Fibroblast of lung (primary cell): ENCODE measurements at regions not wholly inside any gene's neighbourhood (a gene's known extent, or its start where the extent isn't known, plus 50 kb on each side); places are given as distances from the start of the nearest gene placed in this dataset.
"Not testable (repeated sequence)": the region's sequence is repeated elsewhere in the genome, so short reads cannot be mapped to it uniquely, and the experiment has no call there.

ENCODE experiments used
- DNase-seq, 2 donors: peaks; one replicate each; pipeline versions ENCODE4 v3.0.0 to v3.0.0-alpha.2; 2010; ENCODE audit warnings: low read depth in 2 of 2
- H2AFZ ChIP-seq: 2 replicates; pipeline ENCODE4 v1.5.1; 2012; ENCODE audit warnings: low read length, control low read depth, inconsistent platforms
- H3K27ac ChIP-seq: 2 replicates; pipeline ENCODE4 v1.5.1; 2011; ENCODE audit warnings: low read length, control low read depth; ENCODE audit not compliant: insufficient read depth
- H3K27me3 ChIP-seq: 2 replicates; pipeline ENCODE4 v1.5.1; 2011; ENCODE audit warnings: mild to moderate bottlenecking, low read length; ENCODE audit not compliant: control insufficient read depth, insufficient read depth
- H3K36me3 ChIP-seq: 2 replicates; pipeline ENCODE4 v1.5.1; 2011; ENCODE audit warnings: low read length; ENCODE audit not compliant: control insufficient read depth, insufficient read depth
- H3K4me1 ChIP-seq: 2 replicates; pipeline ENCODE4 v1.5.1; 2011; ENCODE audit warnings: low read length; ENCODE audit not compliant: control insufficient read depth, insufficient read depth; ENCODE audit errors: extremely low read depth
- H3K4me2 ChIP-seq: 2 replicates; pipeline ENCODE4 v1.5.1; 2011; ENCODE audit warnings: low read length, control low read depth; ENCODE audit not compliant: insufficient read depth; ENCODE audit errors: extremely low read depth
- H3K4me3 ChIP-seq, 4 experiments: fragments of 200-600 bp in 1 of 4; sonication (generic) in 1 of 4; replicated peaks in 1 of 4; 2 replicates each; pipeline ENCODE4 v1.5.1; 2011 to 2016; ENCODE audit warnings: low read length in 4 of 4, low read depth in 3 of 4, mild to moderate bottlenecking in 3 of 4, control low read depth in 2 of 4, inconsistent platforms in 1 of 4, mixed read lengths in 1 of 4; ENCODE audit not compliant: insufficient read depth in 1 of 4; ENCODE audit errors: control extremely low read depth in 1 of 4
- H3K79me2 ChIP-seq: 2 replicates; pipeline ENCODE4 v1.5.1; 2012; ENCODE audit warnings: mild to moderate bottlenecking, low read length, inconsistent platforms; ENCODE audit not compliant: control insufficient read depth, insufficient read depth
- H3K9ac ChIP-seq: 2 replicates; pipeline ENCODE4 v1.5.1; 2011; ENCODE audit warnings: mild to moderate bottlenecking, low read length, control low read depth; ENCODE audit not compliant: insufficient read depth
- H3K9me3 ChIP-seq: 2 replicates; pipeline ENCODE4 v1.5.1; 2012; ENCODE audit warnings: low read depth, low read length; ENCODE audit not compliant: control insufficient read depth, insufficient read depth
- H4K20me1 ChIP-seq: 2 replicates; pipeline ENCODE4 v1.5.1; 2011; ENCODE audit warnings: low read length; ENCODE audit not compliant: control insufficient read depth, insufficient read depth; ENCODE audit errors: extremely low read depth
- EZH2 ChIP-seq: IDR thresholded peaks from 2 replicates; pipeline ENCODE4 v1.5.1; 2012; ENCODE audit warnings: low read length, control low read depth, mild to moderate bottlenecking; ENCODE audit errors: missing control alignments
- TF ChIP-seq, protein P1 (sequence below), 2 donors: IDR thresholded peaks in 1 of 2; conservative IDR thresholded peaks in 1 of 2; 1 replicate in 1 of 2; 2 replicates in 1 of 2; pipeline ENCODE4 v1.5.1; 2011 to 2012; ENCODE audit warnings: low read length in 2 of 2, control low read depth in 1 of 2, inconsistent platforms in 1 of 2, low read depth in 1 of 2, mild to moderate bottlenecking in 1 of 2

DNA sequence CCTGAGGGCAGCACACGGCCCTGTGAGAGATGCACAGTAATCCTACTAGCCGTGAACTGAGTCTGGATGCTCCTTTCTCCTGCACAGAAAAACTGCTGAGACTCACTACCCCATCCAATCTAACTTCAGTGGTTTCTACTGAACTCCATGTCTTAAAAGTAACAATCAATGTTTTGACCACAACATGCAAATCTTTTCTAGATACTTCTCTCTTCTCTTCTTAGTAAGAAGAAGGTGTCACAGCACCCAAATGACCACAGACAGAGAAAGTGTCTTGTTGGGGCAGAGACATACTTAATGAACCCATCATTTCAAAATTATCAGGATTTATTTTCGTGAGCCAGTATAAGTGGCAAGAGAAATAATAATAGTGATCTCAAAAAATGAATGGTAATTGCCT lies 285.8 kb upstream of the MEF2C start:
- no peak overlapping the region for H3K27ac ChIP-seq
- no peak overlapping the region for H3K9ac ChIP-seq
- H3K4me1 ChIP-seq: no peaks in the 10 kb centered on the region
- TF ChIP-seq, protein P1, sequence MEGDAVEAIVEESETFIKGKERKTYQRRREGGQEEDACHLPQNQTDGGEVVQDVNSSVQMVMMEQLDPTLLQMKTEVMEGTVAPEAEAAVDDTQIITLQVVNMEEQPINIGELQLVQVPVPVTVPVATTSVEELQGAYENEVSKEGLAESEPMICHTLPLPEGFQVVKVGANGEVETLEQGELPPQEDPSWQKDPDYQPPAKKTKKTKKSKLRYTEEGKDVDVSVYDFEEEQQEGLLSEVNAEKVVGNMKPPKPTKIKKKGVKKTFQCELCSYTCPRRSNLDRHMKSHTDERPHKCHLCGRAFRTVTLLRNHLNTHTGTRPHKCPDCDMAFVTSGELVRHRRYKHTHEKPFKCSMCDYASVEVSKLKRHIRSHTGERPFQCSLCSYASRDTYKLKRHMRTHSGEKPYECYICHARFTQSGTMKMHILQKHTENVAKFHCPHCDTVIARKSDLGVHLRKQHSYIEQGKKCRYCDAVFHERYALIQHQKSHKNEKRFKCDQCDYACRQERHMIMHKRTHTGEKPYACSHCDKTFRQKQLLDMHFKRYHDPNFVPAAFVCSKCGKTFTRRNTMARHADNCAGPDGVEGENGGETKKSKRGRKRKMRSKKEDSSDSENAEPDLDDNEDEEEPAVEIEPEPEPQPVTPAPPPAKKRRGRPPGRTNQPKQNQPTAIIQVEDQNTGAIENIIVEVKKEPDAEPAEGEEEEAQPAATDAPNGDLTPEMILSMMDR (conservative IDR thresholded peaks at IDR 0.05 in 1 of 2, IDR thresholded peaks at IDR 0.05 in 1 of 2; ENCODE audit: low read depth in 1 of 2, low read length in 2 of 2): no peak
- no peak for TF ChIP-seq EZH2
- no peak overlapping the region for H2AFZ ChIP-seq
- no peak for DNase-seq
- no peak overlapping the region for H3K4me3 ChIP-seq
- H3K36me3 ChIP-seq: no peaks in the 10 kb centered on the region
- no peak overlapping the region for H3K4me2 ChIP-seq
- no peaks in the 10 kb centered on the region for H3K9me3 ChIP-seq
- H4K20me1 ChIP-seq: no peaks in the 10 kb centered on the region
- H3K27me3 ChIP-seq: no peaks in the 10 kb centered on the region
- no peaks in the 10 kb centered on the region for H3K79me2 ChIP-seq

DNA sequence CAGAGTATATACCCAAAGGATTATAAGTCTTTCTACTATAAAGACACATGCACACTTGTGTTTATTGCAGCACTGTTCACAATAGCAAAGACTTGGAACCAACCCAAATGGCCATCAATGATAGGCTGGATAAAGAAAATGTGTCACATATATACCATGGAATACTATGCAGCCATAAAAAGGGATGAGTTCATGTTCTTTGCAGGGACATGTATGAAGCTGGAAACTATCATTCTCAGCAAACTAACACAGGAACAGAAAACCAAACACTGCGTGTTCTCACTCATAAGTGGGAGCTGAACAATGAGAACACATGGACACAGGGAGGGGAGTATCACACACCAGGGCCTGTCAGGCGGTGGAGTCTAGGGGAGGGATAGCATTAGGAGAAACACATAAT lies 281.7 kb upstream of the MEF2C start:
- H3K27ac ChIP-seq, H3K9ac ChIP-seq, H3K4me1 ChIP-seq, H4K20me1 ChIP-seq, H3K4me3 ChIP-seq, H3K36me3 ChIP-seq, H2AFZ ChIP-seq, H3K79me2 ChIP-seq, H3K27me3 ChIP-seq, DNase-seq, H3K9me3 ChIP-seq, H3K4me2 ChIP-seq: not testable (repeated sequence)

DNA sequence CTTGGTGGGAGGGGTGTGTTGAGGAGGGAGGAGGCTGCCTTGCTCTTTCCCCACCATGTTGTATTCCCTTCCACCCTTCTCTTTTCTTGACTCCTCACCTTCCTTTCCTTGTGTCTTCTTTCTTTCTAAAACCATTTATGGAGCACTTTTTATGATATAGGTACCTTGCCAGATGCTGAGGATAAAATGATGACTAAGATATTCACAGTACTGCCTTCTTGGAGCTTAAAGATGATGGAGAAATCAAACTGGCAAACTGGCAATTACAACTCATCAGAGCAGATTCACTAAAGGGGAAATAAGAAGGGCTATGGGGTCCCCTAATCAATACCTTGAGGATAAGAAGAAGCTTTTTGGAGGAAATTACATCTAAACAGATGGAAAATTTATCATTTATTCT lies 273.2 kb upstream of the MEF2C start:
- no peak for DNase-seq
- no peak overlapping the region for H3K27ac ChIP-seq
- no peak for TF ChIP-seq EZH2
- TF ChIP-seq, protein P1 (conservative IDR thresholded peaks at IDR 0.05 in 1 of 2, IDR thresholded peaks at IDR 0.05 in 1 of 2; ENCODE audit: low read depth in 1 of 2, low read length in 2 of 2): no peak
- H3K4me2 ChIP-seq: no peak overlapping the region
- no peaks in the 10 kb centered on the region for H4K20me1 ChIP-seq
- no peaks in the 10 kb centered on the region for H3K27me3 ChIP-seq
- no peaks in the 10 kb centered on the region for H3K4me1 ChIP-seq
- no peak overlapping the region for H2AFZ ChIP-seq
- no peaks in the 10 kb centered on the region for H3K9me3 ChIP-seq
- no peaks in the 10 kb centered on the region for H3K36me3 ChIP-seq
- no peak overlapping the region for H3K4me3 ChIP-seq
- no peak overlapping the region for H3K9ac ChIP-seq
- H3K79me2 ChIP-seq: no peaks in the 10 kb centered on the region

DNA sequence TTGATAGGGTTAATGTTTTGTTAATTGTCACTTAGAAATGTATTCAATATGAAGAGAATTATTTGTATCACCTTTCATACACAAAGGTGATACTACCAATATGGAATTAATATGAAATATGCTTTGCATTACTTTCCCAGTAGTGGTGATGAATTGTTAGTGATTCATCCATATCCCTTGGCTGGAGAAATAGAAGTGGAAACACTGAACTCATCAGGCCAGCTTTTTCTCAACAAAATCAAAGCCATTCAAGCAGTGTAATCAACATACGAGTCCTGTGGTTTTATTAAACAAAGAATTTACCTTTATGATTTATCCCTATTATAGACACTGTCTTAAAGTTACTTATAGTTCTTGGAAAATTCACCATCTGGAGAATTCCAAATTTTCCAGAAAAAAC lies 264.0 kb upstream of the MEF2C start:
- Histone ChIP-seq H3K27ac (no peak overlapping the region), H3K9me3 (no peaks in the 10 kb centered on the region)
- DNase-seq: peak in 1 of 2 donors; percentile 42

More for the DNA sequence above, 264.0 kb upstream of the MEF2C start:
- Histone ChIP-seq H3K27me3 (no peaks in the 10 kb centered on the region), H3K4me1 (no peaks in the 10 kb centered on the region), H2AFZ (no peak overlapping the region), H3K4me2 (no peak overlapping the region), H3K79me2 (no peaks in the 10 kb centered on the region), H4K20me1 (no peaks in the 10 kb centered on the region), H3K9ac (no peak overlapping the region), H3K36me3 (no peaks in the 10 kb centered on the region), H3K4me3 (no peak overlapping the region)
- no peak for TF ChIP-seq EZH2
- TF ChIP-seq, protein P1 (conservative IDR thresholded peaks at IDR 0.05 in 1 of 2, IDR thresholded peaks at IDR 0.05 in 1 of 2; ENCODE audit: low read depth in 1 of 2, low read length in 2 of 2): no peak
